A673 (cell line): ENCODE measurements at regions not wholly inside any gene's neighbourhood (a gene's known extent, or its start where the extent isn't known, plus 50 kb on each side); places are given as distances from the start of the nearest gene placed in this dataset.

Experiments used
- BruUV-seq: library from RNA; stranded (reverse); fragments of 400-500 nt; replicated peaks from 2 replicates; lab custom pipeline; 2021; lab: Mats Ljungman, UMichigan
- CTCF ChIA-PET: fragments of 300-600 bp; sonication (Branson Sonifier 250); formaldehyde crosslinking; loops from one replicate; lab custom pipeline; 2022; ENCODE audit warnings: antibody characterized with exemption; lab: Charles Lee
- POLR2A ChIA-PET: fragments of 300-600 bp; sonication (Branson Sonifier 250); formaldehyde crosslinking; loops from one replicate; lab custom pipeline; 2022; ENCODE audit warnings: antibody characterized with exemption; ENCODE audit not compliant: low non-redundant PET; lab: Charles Lee
- DNase-seq: peaks from one replicate; pipeline ENCODE4 v3.0.0-alpha.2; 2015; ENCODE audit warnings: low spot score
- H3K27ac ChIP-seq: fragments of 200-600 bp; sonication (generic); 2 replicates; pipeline ENCODE4 v1.5.1; 2016; ENCODE audit warnings: mixed run types, low read depth, mild to moderate bottlenecking, mixed read lengths, antibody characterized with exemption, low read length; ENCODE audit not compliant: poor library complexity, severe bottlenecking
- H3K27me3 ChIP-seq: fragments of 200-600 bp; sonication (generic); replicated peaks from 2 replicates; pipeline ENCODE4 v1.6.1; 2017; ENCODE audit warnings: mixed run types, low read depth, mild to moderate bottlenecking, mixed read lengths, antibody characterized with exemption, low read length; ENCODE audit not compliant: insufficient read depth, poor library complexity
- H3K36me3 ChIP-seq: fragments of 200-600 bp; sonication (generic); 2 replicates; pipeline ENCODE4 v1.6.1; 2016; ENCODE audit warnings: mixed run types, mild to moderate bottlenecking, mixed read lengths, antibody characterized with exemption, low read length; ENCODE audit not compliant: insufficient read depth, poor library complexity, severe bottlenecking
- H3K4me1 ChIP-seq: fragments of 200-600 bp; sonication (generic); 2 replicates; pipeline ENCODE4 v1.6.1; 2017; ENCODE audit warnings: mixed run types, mild to moderate bottlenecking, mixed read lengths, antibody characterized with exemption, low read length; ENCODE audit not compliant: insufficient read depth, poor library complexity, severe bottlenecking
- H3K4me3 ChIP-seq: fragments of 200-600 bp; sonication (generic); 2 replicates; pipeline ENCODE4 v1.5.1; 2016; ENCODE audit warnings: low read depth, mixed run types, mild to moderate bottlenecking, mixed read lengths, low read length; ENCODE audit not compliant: poor library complexity, severe bottlenecking
- H3K9me3 ChIP-seq: fragments of 200-600 bp; sonication (generic); 2 replicates; pipeline ENCODE4 v1.6.1; 2016; ENCODE audit warnings: mixed run types, low read depth, mild to moderate bottlenecking, mixed read lengths, antibody characterized with exemption, low read length; ENCODE audit not compliant: poor library complexity, severe bottlenecking
- CTCF ChIP-seq: fragments of 300-800, 200-600 bp; sonication (generic); conservative IDR thresholded peaks from 2 replicates; pipeline ENCODE4 v1.5.1; 2017; ENCODE audit warnings: low read depth, mild to moderate bottlenecking, antibody characterized with exemption, low read length, moderate library complexity, mixed read lengths
- EZH2 ChIP-seq: fragments of 200-600 bp; sonication (generic); IDR thresholded peaks from 2 replicates; pipeline ENCODE4 v1.6.1; 2017; ENCODE audit warnings: borderline replicate concordance, low read depth, mild to moderate bottlenecking, mixed read lengths, antibody characterized with exemption, low read length; ENCODE audit not compliant: poor library complexity, severe bottlenecking
- intact Hi-C: fragments of 100-400 bp; cut with micrococcal nuclease; formaldehyde crosslinking; loops from one replicate; pipeline ENCODE4 v1.10.0; 2022; ENCODE audit not compliant: unreplicated experiment

- TF ChIP-seq EZH2, result no peak
- no peak for TF ChIP-seq CTCF
- H3K4me3 ChIP-seq, result no peak overlapping the region
- BruUV-seq, result no TSS peak
- H3K27me3 ChIP-seq, result no peaks in the 10 kb centered on the region
- H3K36me3 ChIP-seq, result no peaks in the 10 kb centered on the region
- no peaks in the 10 kb centered on the region for H3K9me3 ChIP-seq
- H3K4me1 ChIP-seq, result no peaks in the 10 kb centered on the region
- ChIA-PET POLR2A (no interaction called here), CTCF (no interaction called here)
- intact Hi-C loops, result no loop called here
- DNase-seq, result no peak
- H3K27ac ChIP-seq, result no peak overlapping the region
Observed at GRCh38 chr1:212196355-212196754, 88.9 kb upstream of the PPP2R5A start.

- POLR2A ChIA-PET, result no interaction called here
- no peaks in the 10 kb centered on the region for H3K27me3 ChIP-seq
- BruUV-seq, result no TSS peak
- intact Hi-C loops, result no loop called here
- no peak overlapping the region for H3K4me3 ChIP-seq
- H3K9me3 ChIP-seq, result no peaks in the 10 kb centered on the region
- no peaks in the 10 kb centered on the region for H3K36me3 ChIP-seq
- CTCF ChIA-PET, result no interaction called here
- H3K27ac ChIP-seq, result no peak overlapping the region
- no peaks in the 10 kb centered on the region for H3K4me1 ChIP-seq
- TF ChIP-seq CTCF (no peak), EZH2 (no peak)
- no peak for DNase-seq
Observed at GRCh38 chr1:212201461-212201860, 83.7 kb upstream of the PPP2R5A start.

- H3K4me3 ChIP-seq, result no peak overlapping the region
- no peaks in the 10 kb centered on the region for H3K27me3 ChIP-seq
- H3K36me3 ChIP-seq, result no peaks in the 10 kb centered on the region
- H3K9me3 ChIP-seq, result no peaks in the 10 kb centered on the region
- ChIA-PET POLR2A (no interaction called here), CTCF (no interaction called here)
- TF ChIP-seq EZH2 (no peak), CTCF (no peak)
- BruUV-seq, result no TSS peak
- no peak for DNase-seq
- no peaks in the 10 kb centered on the region for H3K4me1 ChIP-seq
- intact Hi-C loops, result no loop called here
- H3K27ac ChIP-seq, result no peak overlapping the region
Observed at GRCh38 chr1:212203630-212204029, 81.6 kb upstream of the PPP2R5A start.
